Spinal cord (tissue), 9 donors: ENCODE measurements at regions not wholly inside any gene's neighbourhood (a gene's known extent, or its start where the extent isn't known, plus 50 kb on each side); places are given as distances from the start of the nearest gene placed in this dataset.
"Not testable (repeated sequence)": the region's sequence is repeated elsewhere in the genome, so short reads cannot be mapped to it uniquely, and the experiment has no call there.

ENCODE experiments used
- DNase-seq, 6 donors: peaks; one replicate each; pipeline versions ENCODE4 v3.0.0 to v3.0.0-alpha.2; 2013 to 2015; ENCODE audit warnings: low spot score in 6 of 6, low read depth in 4 of 6
- H3K27ac ChIP-seq: one replicate; pipeline ENCODE4 v1.5.1; 2013; ENCODE audit warnings: low read depth, low read length, control low read depth
- H3K27me3 ChIP-seq: one replicate; pipeline ENCODE4 v1.6.1; 2013; ENCODE audit warnings: low read length; ENCODE audit not compliant: control insufficient read depth, insufficient read depth
- H3K36me3 ChIP-seq: one replicate; pipeline ENCODE4 v1.6.1; 2013; ENCODE audit warnings: low read length; ENCODE audit not compliant: control insufficient read depth, insufficient read depth
- H3K4me1 ChIP-seq: one replicate; pipeline ENCODE4 v1.6.1; 2013; ENCODE audit warnings: low read length; ENCODE audit not compliant: control insufficient read depth, insufficient read depth
- H3K4me3 ChIP-seq: one replicate; pipeline ENCODE4 v1.5.1; 2013; ENCODE audit warnings: low read depth, low read length, control low read depth
- H3K9me3 ChIP-seq: one replicate; pipeline ENCODE4 v1.6.1; 2013; ENCODE audit warnings: low read length; ENCODE audit not compliant: control insufficient read depth, insufficient read depth
- WGBS: methylation state at CpG from one replicate; pipeline ENCODE4 v1.1.5; 2013; ENCODE audit warnings: missing lambda C conversion rate; ENCODE audit not compliant: insufficient coverage; 5-methylcytosine and 5-hydroxymethylcytosine counted together
- donor health status: healthy.

- Histone ChIP-seq H3K36me3 (no peaks in the 10 kb centered on the region), H3K4me3 (peak overlapping the region; percentile 16), H3K27me3 (peaks cover 19% of the 10 kb centered on the region), H3K27ac (no peak overlapping the region), H3K4me1 (peaks cover 61% of the 10 kb centered on the region), H3K9me3 (no peaks in the 10 kb centered on the region)
- DNase-seq, result peak in 4 of 6 donors; percentile 54 to 87 (median 74)
- WGBS, result 6% methylated on average over 17 of the region's 23 CpGs
Measured at GRCh38 chr1:10943991-10944730, 68.3 kb upstream of the TARDBP start.

- H3K27ac ChIP-seq, result no peak overlapping the region
- DNase-seq, result peak in 1 of 6 donors; percentile 13
- peaks cover 47% of the 10 kb centered on the region for H3K4me1 ChIP-seq
- no peaks in the 10 kb centered on the region for H3K9me3 ChIP-seq
- H3K36me3 ChIP-seq, result no peaks in the 10 kb centered on the region
- H3K4me3 ChIP-seq, result no peak overlapping the region
- WGBS, result 50% methylated on average over 12 of the region's 19 CpGs
- H3K27me3 ChIP-seq, result peaks cover 12% of the 10 kb centered on the region
Measured at GRCh38 chr1:10945991-10946509, 66.4 kb upstream of the TARDBP start.

- DNase-seq, result no peak
- Histone ChIP-seq H3K36me3 (no peaks in the 10 kb centered on the region), H3K27me3 (peaks cover 6% of the 10 kb centered on the region), H3K4me1 (peaks cover 36% of the 10 kb centered on the region), H3K9me3 (no peaks in the 10 kb centered on the region), H3K4me3 (no peak overlapping the region), H3K27ac (no peak overlapping the region)
- WGBS, result 92% methylated on average over 7 of the region's 7 CpGs
Measured at GRCh38 chr1:10947181-10947580, 65.3 kb upstream of the TARDBP start.

- no peak overlapping the region for H3K4me3 ChIP-seq
- H3K27ac ChIP-seq, result no peak overlapping the region
- H3K36me3 ChIP-seq, result no peaks in the 10 kb centered on the region
- no peaks in the 10 kb centered on the region for H3K9me3 ChIP-seq
- no peak for DNase-seq
- peaks cover 30% of the 10 kb centered on the region for H3K4me1 ChIP-seq
- WGBS, result 88% methylated on average over 19 of the region's 19 CpGs
- peaks cover 5% of the 10 kb centered on the region for H3K27me3 ChIP-seq
Measured at GRCh38 chr1:10947691-10948462, 64.6 kb upstream of the TARDBP start.

- H3K4me3 ChIP-seq, result no peak overlapping the region
- peaks cover 2% of the 10 kb centered on the region for H3K27me3 ChIP-seq
- WGBS, result 80% methylated on average over 10 of the region's 12 CpGs
- H3K27ac ChIP-seq, result no peak overlapping the region
- H3K4me1 ChIP-seq, result peaks cover 25% of the 10 kb centered on the region
- DNase-seq, result no peak
- H3K9me3 ChIP-seq, result no peaks in the 10 kb centered on the region
- no peaks in the 10 kb centered on the region for H3K36me3 ChIP-seq
Measured at GRCh38 chr1:10948463-10948775, 64.0 kb upstream of the TARDBP start.

GRCh38 chr1:10950316-10951172, 61.9 kb upstream of the TARDBP start:
- no peaks in the 10 kb centered on the region for H3K27me3 ChIP-seq
- H3K36me3 ChIP-seq, result no peaks in the 10 kb centered on the region
- DNase-seq, result no peak
- no peaks in the 10 kb centered on the region for H3K9me3 ChIP-seq
- 92% methylated on average over 16 of the region's 17 CpGs for WGBS
- peaks cover 12% of the 10 kb centered on the region for H3K4me1 ChIP-seq
- no peak overlapping the region for H3K4me3 ChIP-seq
- no peak overlapping the region for H3K27ac ChIP-seq

- 100% methylated on average over 1 of the region's 7 CpGs for WGBS
- not testable (repeated sequence) for H3K9me3 ChIP-seq, H3K4me1 ChIP-seq, H3K27ac ChIP-seq, DNase-seq, H3K4me3 ChIP-seq, H3K27me3 ChIP-seq, H3K36me3 ChIP-seq
Measured at GRCh38 chr1:10951298-10951697, 61.2 kb upstream of the TARDBP start.

GRCh38 chr1:10951961-10952360, 60.5 kb upstream of the TARDBP start:
- no peaks in the 10 kb centered on the region for H3K4me1 ChIP-seq
- no peaks in the 10 kb centered on the region for H3K27me3 ChIP-seq
- no peak overlapping the region for H3K27ac ChIP-seq
- DNase-seq, result no peak
- no peak overlapping the region for H3K4me3 ChIP-seq
- WGBS, result no CpG with 5 or more reads among the region's 4 CpGs
- H3K9me3 ChIP-seq, result no peaks in the 10 kb centered on the region
- no peaks in the 10 kb centered on the region for H3K36me3 ChIP-seq

- no peak overlapping the region for H3K27ac ChIP-seq
- H3K36me3 ChIP-seq, result no peaks in the 10 kb centered on the region
- no peak overlapping the region for H3K4me3 ChIP-seq
- no peak for DNase-seq
- no peaks in the 10 kb centered on the region for H3K27me3 ChIP-seq
- H3K9me3 ChIP-seq, result no peaks in the 10 kb centered on the region
- H3K4me1 ChIP-seq, result peaks cover 8% of the 10 kb centered on the region
- WGBS, result 96% methylated on average over 9 of the region's 12 CpGs
Measured at GRCh38 chr1:10953505-10954193, 58.8 kb upstream of the TARDBP start.
